Suprapubic skin (tissue), 3 donors: ENCODE measurements at regions not wholly inside any gene's neighbourhood (a gene's known extent, or its start where the extent isn't known, plus 50 kb on each side); places are given as distances from the start of the nearest gene placed in this dataset.

Experiments
- EP300 ChIP-seq: sonication (generic); formaldehyde crosslinking; IDR thresholded peaks from one replicate; pipeline ENCODE4 v1.6.1; 2017; ENCODE audit warnings: antibody characterized with exemption
- TF ChIP-seq, protein P1 (sequence below), 2 donors: fragments of 200-600 bp in 1 of 2; fragments of 450-650 bp in 1 of 2; sonication (generic) in 1 of 2; IDR thresholded peaks; one replicate each; pipeline ENCODE4 v1.5.1; 2016 to 2019; ENCODE audit warnings: antibody characterized with exemption in 2 of 2, mild to moderate bottlenecking in 1 of 2, moderate library complexity in 1 of 2

DNA sequence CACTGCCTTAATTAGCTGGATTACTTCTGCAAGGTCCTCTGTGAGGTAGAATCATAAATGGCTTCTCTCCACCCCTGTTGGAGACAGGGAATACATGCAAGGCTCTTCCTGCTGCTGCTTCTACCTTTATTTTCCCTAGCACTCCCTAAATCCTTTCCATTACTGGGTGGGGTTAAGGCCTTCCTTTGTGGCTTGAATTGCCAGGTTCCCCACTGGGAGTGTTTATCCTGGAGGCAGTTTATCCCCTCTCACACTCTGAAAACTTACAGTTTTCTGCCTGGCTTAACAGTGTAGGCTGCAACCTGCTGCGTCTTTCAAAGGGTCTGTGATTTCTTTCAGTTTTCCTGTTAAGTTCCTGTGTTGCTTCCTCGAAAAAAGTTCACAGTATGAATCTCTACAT lies 1062.3 kb upstream of the CRIM1 start:
- TF ChIP-seq EP300: no peak
- TF ChIP-seq, protein P1, sequence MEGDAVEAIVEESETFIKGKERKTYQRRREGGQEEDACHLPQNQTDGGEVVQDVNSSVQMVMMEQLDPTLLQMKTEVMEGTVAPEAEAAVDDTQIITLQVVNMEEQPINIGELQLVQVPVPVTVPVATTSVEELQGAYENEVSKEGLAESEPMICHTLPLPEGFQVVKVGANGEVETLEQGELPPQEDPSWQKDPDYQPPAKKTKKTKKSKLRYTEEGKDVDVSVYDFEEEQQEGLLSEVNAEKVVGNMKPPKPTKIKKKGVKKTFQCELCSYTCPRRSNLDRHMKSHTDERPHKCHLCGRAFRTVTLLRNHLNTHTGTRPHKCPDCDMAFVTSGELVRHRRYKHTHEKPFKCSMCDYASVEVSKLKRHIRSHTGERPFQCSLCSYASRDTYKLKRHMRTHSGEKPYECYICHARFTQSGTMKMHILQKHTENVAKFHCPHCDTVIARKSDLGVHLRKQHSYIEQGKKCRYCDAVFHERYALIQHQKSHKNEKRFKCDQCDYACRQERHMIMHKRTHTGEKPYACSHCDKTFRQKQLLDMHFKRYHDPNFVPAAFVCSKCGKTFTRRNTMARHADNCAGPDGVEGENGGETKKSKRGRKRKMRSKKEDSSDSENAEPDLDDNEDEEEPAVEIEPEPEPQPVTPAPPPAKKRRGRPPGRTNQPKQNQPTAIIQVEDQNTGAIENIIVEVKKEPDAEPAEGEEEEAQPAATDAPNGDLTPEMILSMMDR (IDR thresholded peaks at IDR 0.05): no peak
